SIG-M5 (cell line): ENCODE measurements at regions not wholly inside any gene's neighbourhood (a gene's known extent, or its start where the extent isn't known, plus 50 kb on each side); places are given as distances from the start of the nearest gene placed in this dataset.
"Not testable (repeated sequence)": the region's sequence is repeated elsewhere in the genome, so short reads cannot be mapped to it uniquely, and the experiment has no call there.

Source experiments
- DNase-seq: peaks from one replicate; lab custom pipeline; 2025; lab: John Stamatoyannopoulos, UW

DNA sequence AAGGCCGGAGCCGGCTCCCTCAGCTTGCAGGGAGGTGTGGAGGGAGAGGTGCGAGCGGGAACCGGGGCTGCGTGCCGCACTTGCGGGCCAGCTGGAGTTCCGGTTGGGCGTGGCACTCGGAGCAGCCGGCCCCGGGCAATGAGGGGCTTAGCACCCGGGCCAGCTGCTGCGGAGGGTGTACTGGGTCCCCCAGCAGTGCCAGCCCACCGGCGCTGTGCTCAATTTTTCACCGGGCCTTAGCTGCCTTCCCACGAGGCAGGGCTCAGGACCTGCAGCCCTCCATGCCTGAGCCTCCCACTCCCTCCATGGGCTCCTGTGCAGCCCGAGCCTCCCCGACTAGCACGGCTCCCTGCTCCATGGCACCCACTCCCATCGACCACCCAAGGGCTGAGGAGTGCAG, 62.2 kb upstream of the ANKRD55 start:
- DNase-seq = not testable (repeated sequence)

DNA sequence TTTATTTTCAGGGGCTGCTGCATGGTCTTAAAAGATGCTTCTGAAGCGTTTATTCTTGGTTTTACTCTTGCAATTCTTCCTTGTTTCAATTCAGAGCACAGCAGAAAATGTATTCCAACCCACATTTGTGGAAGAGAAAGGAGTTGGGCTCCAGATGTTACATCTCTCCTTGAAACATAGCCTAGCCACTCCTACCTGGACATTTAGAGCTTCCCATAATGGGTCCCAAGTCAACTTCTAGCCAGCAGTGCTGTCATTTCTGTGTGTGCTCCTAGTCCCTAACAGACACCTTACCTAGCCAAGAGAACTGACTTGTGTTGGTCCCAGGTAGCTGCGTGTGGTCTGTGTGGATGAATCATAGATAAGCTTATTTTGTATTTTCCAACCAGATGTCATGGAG, 61.2 kb upstream of the ANKRD55 start:
- DNase-seq = no peak

DNA sequence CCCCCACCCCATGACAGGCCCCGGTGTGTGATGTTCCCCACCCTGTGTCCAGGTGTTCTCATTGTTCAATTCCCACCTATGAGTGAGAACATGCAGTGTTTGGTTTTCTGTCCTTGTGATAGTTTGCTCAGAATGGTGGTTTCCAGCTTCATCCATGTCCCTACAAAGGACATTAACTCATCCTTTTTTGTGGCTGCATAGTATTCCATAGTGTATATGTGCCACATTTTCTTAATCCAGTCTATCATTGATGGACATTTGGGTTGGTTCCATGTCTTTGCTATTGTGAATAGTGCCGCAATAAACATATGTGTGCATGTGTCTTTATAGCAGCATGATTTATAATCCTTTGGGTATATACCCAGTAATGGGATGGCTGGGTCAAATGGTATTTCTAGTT, 59.7 kb upstream of the ANKRD55 start:
- DNase-seq = not testable (repeated sequence)

DNA sequence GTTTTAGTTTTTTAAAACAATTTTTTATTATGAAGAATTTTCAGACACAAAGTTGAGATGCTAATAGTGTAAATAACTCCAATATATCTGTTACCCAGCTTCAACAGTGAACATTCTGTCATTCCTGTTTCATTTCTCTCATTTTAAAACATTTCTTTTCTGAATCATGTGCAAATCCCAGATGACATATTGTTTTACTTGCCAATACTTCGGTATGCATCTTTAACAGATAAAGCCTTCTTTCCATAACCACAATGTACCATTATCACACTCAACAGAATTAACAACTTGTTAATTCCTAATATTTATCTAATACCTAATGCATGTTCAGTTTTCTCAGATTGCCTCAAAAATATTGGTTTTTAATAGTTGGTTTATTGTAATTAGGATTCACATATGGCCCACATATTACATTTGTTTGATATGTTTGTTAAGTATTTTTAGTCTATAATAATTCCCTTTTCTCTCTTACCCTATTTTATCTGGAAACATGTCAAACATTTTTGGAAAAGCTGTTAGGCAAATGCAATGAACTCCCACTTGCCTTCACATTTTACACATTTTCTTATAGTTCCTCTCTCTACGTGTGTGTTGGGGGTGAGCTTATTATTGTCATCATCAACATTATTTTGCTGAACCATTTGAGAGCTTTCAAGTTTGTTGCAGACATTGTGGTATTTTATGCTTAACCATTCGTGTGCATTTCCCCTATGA, 58.7 kb upstream of the ANKRD55 start:
- DNase-seq = no peak

DNA sequence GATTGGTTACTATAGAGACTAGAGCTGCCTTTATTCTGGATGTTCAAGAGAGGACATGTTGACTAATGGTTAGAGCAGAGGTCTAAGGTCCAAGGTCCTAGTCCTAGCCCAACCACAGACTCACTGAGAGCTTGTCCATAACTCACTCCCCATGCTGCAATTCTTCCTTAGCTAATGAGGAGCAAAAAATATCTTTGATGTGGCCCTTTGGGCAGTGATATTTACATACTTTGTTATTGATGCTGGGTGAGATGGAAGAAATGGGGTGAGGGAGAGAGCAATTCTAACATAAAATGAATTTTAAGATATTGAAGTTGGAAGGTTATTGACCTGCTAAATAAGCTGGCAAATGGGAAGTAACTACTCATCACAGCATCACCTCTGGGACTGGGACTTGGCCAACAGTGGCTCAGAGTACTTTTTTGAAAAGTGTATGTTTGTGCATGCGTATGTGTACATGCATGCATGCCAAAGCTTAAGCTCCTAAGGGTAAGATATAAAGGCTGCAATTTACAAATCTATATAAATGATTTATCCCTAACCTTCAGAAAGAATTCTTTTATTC, 58.0 kb upstream of the ANKRD55 start:
- DNase-seq = no peak

DNA sequence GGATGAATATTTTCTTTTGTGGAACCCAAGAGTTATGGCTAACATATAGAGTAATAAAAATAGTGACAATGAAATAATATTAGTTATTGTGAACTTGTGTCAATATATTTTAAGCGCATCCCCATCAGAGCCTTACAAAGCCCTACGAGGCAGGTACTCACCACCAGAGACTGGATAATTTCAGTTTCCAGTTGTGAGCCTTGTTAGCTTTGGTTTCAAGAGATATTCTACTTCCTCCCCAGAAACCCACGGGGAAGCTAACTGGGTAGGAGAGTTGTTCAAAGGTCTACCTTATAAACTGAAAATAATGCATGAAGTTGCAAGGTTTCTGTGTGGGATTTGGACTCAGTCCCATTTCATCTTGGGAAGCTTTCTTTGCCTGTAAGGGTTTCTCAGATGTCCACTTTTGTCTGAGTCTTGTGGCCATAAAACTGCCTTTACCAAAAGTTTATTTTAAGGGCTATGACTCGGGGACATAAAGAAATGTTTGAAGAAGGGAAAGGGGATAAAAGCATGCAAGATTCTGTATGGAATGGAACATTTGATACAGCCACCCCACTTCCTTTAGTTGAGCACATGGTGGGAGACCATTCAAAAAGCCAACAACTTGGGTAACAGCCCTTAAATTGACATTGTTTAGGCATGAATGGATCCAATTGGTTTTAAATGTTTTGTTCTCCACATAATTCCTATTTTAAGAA, 57.4 kb upstream of the ANKRD55 start:
- DNase-seq = no peak

DNA sequence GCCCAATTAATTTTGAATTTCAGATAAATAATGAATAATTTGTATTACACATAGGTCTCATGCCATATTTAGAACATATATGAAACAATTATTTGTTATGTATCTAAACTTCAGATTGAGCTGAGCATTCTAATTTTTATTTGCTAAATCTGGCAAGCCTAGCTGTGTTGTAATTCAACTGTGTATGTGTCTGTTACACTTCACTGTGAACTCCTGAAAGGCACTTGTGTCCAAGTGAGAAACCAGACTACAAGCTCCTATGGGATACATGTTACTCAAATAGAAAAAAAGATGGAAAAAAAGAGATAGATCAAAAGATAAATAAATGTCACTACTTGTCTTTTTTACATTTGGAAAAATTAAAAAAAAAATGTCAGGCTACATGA, 56.5 kb upstream of the ANKRD55 start:
- DNase-seq = no peak

DNA sequence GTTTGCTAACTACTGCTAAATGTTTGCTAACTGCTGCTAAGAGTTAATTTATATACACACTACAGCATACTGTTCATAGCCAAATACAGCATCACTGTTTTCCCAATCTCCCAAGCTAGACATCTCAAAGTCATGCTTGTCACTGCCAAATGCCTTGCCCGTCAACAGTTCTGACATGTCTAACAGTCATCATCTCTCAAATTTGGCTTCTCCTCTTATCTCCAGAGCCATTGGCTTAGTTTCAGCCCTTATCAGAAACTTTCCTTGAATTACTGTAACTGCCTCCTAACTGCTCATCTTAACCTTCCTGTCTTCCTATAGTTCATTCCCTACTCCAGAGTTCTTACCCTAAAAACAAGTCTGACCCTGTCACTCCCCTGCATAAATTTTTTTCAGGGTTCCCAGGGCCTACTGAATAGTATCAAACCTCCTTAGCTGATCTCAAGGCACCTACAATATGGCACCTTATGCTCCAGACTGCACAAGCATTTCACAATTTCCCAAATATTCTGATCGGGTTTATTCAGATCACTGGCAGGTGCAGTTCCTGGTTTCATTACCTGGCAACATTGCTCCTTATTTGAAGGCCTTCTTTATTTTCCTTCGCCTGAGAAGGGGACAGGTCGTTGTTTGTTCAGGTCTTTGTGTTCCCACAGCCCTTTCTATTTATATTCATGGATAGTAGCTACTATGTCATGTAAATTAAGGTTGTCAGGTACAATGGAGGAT, 55.9 kb upstream of the ANKRD55 start:
- no peak for DNase-seq

DNA sequence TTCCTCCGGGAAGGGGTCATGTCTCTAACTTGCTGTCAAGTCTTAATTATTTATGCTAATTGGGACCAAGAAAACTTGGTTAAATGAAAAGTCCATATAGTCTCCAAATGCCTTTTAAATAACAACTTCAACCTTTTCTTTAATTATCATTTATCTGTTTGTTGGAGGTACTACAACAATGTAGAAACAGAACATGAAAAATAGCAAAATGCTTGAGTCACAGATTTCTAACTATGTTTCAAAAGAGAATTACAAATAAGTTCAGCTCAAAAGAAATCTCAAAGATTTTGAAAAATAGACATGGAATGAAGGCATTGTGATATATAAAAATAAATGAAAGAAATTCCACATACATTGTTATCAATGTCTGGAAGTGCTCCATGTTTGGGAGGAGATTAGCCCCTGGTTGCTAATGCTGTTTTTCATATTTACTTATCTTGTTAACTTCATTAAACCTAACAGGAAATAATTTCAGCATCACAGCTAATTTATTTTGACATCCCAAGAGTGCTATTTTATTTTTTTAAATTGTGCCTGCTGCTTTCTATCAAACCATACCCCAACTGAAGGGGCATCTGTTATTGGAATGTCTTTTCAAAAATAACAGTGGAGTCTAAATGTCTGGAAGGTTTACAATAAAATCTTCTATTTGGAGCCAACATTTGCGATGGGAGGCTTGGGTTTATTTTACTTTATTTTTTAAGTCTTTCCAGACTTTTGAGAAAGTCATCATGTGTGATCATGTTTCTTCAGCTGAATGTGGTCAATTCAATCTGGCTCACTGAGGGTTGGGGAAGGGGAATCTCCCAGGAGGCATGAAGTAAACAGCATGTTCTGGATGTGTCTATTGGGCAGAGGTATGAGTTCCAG, 53.1 kb upstream of the ANKRD55 start:
- DNase-seq = no peak

DNA sequence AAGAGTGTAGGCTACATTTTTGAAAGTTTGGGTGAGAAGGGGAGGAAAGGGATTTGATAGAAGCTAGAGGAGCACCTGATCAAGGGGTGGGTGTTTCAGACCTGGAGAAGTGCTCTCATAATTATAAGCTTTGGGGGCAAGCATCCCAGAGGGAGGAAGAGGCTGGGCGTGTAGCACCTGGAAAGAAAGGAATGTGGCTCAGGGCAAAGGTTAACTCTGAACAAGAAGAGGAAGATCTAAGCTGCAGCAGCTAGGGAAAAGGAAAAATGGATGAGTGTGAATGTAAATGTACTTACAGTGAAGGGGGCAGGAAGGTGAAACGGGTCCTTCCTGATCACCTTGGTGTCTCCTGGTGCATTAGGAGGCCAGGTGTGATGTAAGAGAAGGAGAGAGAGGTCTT, 49.8 kb upstream of the ANKRD55 start:
- DNase-seq = no peak
